Spleen (tissue), 11 donors: ENCODE measurements at regions not wholly inside any gene's neighbourhood (a gene's known extent, or its start where the extent isn't known, plus 50 kb on each side); places are given as distances from the start of the nearest gene placed in this dataset.
"Not testable (repeated sequence)": the region's sequence is repeated elsewhere in the genome, so short reads cannot be mapped to it uniquely, and the experiment has no call there.

Source experiments
- DNase-seq: peaks from one replicate; pipeline ENCODE4 v3.0.0-alpha.2; 2020
- H3K27ac ChIP-seq, 8 donors: fragments of 200-600 bp; sonication (generic) in 7 of 8; 1 replicate in 4 of 8; 2 replicates in 4 of 8; pipeline versions ENCODE4 v1.5.0 to v1.8.0; 2016 to 2021; ENCODE audit warnings: inconsistent platforms in 4 of 8, mild to moderate bottlenecking in 4 of 8, moderate library complexity in 1 of 8
- H3K27me3 ChIP-seq, 7 donors: fragments of 200-600 bp; sonication (generic) in 6 of 7; replicated peaks in 1 of 7; 1 replicate in 4 of 7; 2 replicates in 3 of 7; pipeline versions ENCODE4 v1.5.0 to v1.8.0; 2016 to 2021; ENCODE audit warnings: inconsistent platforms in 3 of 7, mild to moderate bottlenecking in 1 of 7
- H3K36me3 ChIP-seq, 6 donors: fragments of 200-600 bp; sonication (generic) in 5 of 6; 1 replicate in 4 of 6; 2 replicates in 2 of 6; pipeline versions ENCODE4 v1.5.0 to v1.8.0; 2016 to 2021; ENCODE audit warnings: inconsistent platforms in 2 of 6
- H3K4me1 ChIP-seq, 6 donors: fragments of 200-600 bp; sonication (generic) in 5 of 6; 1 replicate in 3 of 6; 2 replicates in 3 of 6; pipeline versions ENCODE4 v1.5.0 to v1.8.0; 2016 to 2021; ENCODE audit warnings: inconsistent platforms in 3 of 6
- H3K4me3 ChIP-seq, 8 donors: fragments of 200-600 bp; sonication (generic) in 7 of 8; 1 replicate in 4 of 8; 2 replicates in 4 of 8; pipeline versions ENCODE4 v1.5.0 to v1.8.0; 2016 to 2021; ENCODE audit warnings: inconsistent platforms in 4 of 8, mild to moderate bottlenecking in 4 of 8, moderate library complexity in 2 of 8
- H3K9me3 ChIP-seq, 8 donors: fragments of 200-600 bp; sonication (generic) in 7 of 8; 1 replicate in 4 of 8; 2 replicates in 4 of 8; pipeline versions ENCODE4 v1.5.0 to v1.8.0; 2016 to 2021; ENCODE audit warnings: inconsistent platforms in 4 of 8
- CTCF ChIP-seq, 11 experiments: fragments of 200-600 bp in 7 of 11; fragments of 450-650 bp in 4 of 11; sonication (generic) in 4 of 11; IDR thresholded peaks in 8 of 11; conservative IDR thresholded peaks in 3 of 11; 1 replicate in 7 of 11; 2 replicates in 4 of 11; pipeline versions ENCODE4 v1.4.0 to v1.8.0; 2016 to 2021; ENCODE audit warnings: antibody characterized with exemption in 11 of 11, inconsistent platforms in 4 of 11, mild to moderate bottlenecking in 1 of 11
- POLR2A ChIP-seq, 3 donors: fragments of 450-650 bp; IDR thresholded peaks; one replicate each; pipeline ENCODE4 v1.5.1; 2017; ENCODE audit warnings: antibody characterized with exemption in 3 of 3, mild to moderate bottlenecking in 1 of 3
- POLR2AphosphoS5 ChIP-seq, 3 donors: sonication (generic); formaldehyde crosslinking; IDR thresholded peaks; one replicate each; pipeline ENCODE4 v1.5.1; 2017; ENCODE audit warnings: antibody characterized with exemption in 3 of 3
- WGBS, 5 donors: extraction: QIAGEN DNeasy Blood & Tissue Kit in 3 of 5; methylation state at CpG; one replicate each; pipeline versions ENCODE4 v1.1.5 to v1.1.7; 2013 to 2018; 5-methylcytosine and 5-hydroxymethylcytosine counted together
- intact Hi-C: fragments of 100-400 bp; cut with DNase I; formaldehyde crosslinking; loops from one replicate; pipeline ENCODE4 v1.15.0; 2023; ENCODE audit warnings: low total_unique reads
- donor health status: healthy with polysubstance abuse.
- donor health status: DM: no; HTN: no; CAD: no; lungs with moderate emphysema.
- donor health status: DM: no; HTN: no; CAD: no.
- donor health status: Bipolar disorder and iron deficiency.
- donor health status: healthy.
- donor health status: DM: no; HTN: no; CAD: no.
- donor health status: DM: yes; HTN: yes; CAD: no.

DNA sequence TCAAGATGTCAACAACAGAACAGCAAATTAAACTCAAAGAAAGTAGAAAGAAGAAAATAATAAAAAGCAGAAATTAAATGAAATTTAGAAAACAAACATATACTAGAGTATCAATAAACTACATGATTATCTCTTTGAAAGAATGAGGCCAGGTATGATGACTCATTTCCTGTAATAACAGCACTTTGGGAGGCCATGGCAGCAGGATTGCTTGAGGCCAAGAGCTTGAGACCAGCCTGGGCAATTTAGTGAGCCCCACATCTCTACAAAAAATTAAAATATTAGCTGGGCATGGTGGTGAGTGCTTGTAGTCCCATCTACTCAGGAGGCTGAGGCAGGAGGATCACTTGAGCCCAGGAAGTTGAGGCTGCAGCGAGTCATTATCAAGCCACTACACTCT lies 232.5 kb downstream of the RAB11FIP4 start:
- no peak overlapping the region for H3K4me3 ChIP-seq
- TF ChIP-seq CTCF (IDR thresholded peaks at IDR 0.05 in 8 of 11, conservative IDR thresholded peaks at IDR 0.05 in 3 of 11) (no peak), POLR2AphosphoS5 (IDR thresholded peaks at IDR 0.05) (no peak), POLR2A (IDR thresholded peaks at IDR 0.05) (no peak)
- no peaks in the 10 kb centered on the region for H3K4me1 ChIP-seq
- H3K27ac ChIP-seq: no peak overlapping the region
- peaks cover 0 to 48% (median 33%) of the 10 kb centered on the region in 8 donors for H3K9me3 ChIP-seq
- DNase-seq: no peak
- H3K27me3 ChIP-seq: peaks cover 0 to 6% (median 0%) of the 10 kb centered on the region in 7 donors
- no peaks in the 10 kb centered on the region for H3K36me3 ChIP-seq
- WGBS, 5 donors: 71 to 93% (median 81%) methylated on average over 1 of the region's 1 CpG
- intact Hi-C loops: no loop called here

DNA sequence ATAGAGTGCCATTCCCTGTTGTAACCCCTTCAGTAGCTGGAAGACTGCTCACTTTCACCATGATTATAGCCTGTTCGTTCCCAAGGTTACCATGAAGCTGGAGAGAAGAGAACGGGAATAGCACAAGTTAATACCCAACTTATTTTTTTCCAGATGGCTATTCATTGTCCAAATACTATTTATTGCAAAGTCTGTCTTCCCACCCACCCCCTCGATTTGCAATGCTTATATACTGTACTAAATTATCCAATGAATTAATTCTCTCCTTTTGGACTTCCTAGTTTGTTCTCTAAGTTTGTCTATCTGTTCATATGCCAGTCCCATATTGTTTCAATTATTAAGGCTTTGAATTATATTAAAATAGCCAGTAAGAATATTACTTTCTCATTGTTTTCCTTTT lies 231.0 kb downstream of the RAB11FIP4 start:
- Histone ChIP-seq H3K27me3 (peaks cover 0 to 6% (median 0%) of the 10 kb centered on the region in 7 donors), H3K9me3 (peaks cover 0 to 48% (median 33%) of the 10 kb centered on the region in 8 donors), H3K36me3 (no peaks in the 10 kb centered on the region), H3K27ac (no peak overlapping the region), H3K4me1 (no peaks in the 10 kb centered on the region), H3K4me3 (no peak overlapping the region)
- intact Hi-C loops: no loop called here
- 78 to 89% (median 87%) methylated on average over 3 of the region's 3 CpGs for WGBS, 5 donors
- no peak for DNase-seq
- no peak for TF ChIP-seq CTCF (IDR thresholded peaks at IDR 0.05 in 8 of 11, conservative IDR thresholded peaks at IDR 0.05 in 3 of 11)
- no peak for TF ChIP-seq POLR2AphosphoS5 (IDR thresholded peaks at IDR 0.05)
- TF ChIP-seq POLR2A (IDR thresholded peaks at IDR 0.05): no peak

DNA sequence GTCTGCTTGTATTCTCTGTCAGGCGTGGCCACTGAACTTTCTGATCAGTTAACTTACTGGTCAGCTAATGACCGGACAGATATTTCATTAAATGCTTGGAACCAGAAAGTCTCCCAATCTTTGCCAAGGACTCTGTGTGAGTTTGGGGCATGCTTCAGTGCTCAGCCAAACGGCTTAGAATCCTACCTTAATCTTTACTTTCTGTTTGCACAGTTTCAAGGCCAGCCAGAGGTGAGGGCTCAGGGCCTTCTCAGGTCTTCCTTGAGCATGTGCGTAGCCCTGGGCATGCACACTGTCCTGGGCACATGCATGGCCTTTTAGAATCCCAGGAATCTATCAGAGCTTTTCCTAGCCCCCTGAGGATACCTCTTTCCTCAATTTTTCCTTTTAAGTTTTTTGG lies 230.1 kb downstream of the RAB11FIP4 start:
- H3K36me3 ChIP-seq: no peaks in the 10 kb centered on the region
- TF ChIP-seq CTCF (IDR thresholded peaks at IDR 0.05 in 8 of 11, conservative IDR thresholded peaks at IDR 0.05 in 3 of 11) (no peak), POLR2A (IDR thresholded peaks at IDR 0.05) (no peak), POLR2AphosphoS5 (IDR thresholded peaks at IDR 0.05) (no peak)
- H3K9me3 ChIP-seq: peaks cover 0 to 44% (median 33%) of the 10 kb centered on the region in 8 donors
- H3K27me3 ChIP-seq: peaks cover 0 to 6% (median 0%) of the 10 kb centered on the region in 7 donors
- no peak for DNase-seq
- 80 to 92% (median 82%) methylated on average over 4 of the region's 4 CpGs for WGBS, 5 donors
- H3K4me1 ChIP-seq: no peaks in the 10 kb centered on the region
- H3K4me3 ChIP-seq: no peak overlapping the region
- no peak overlapping the region for H3K27ac ChIP-seq
- intact Hi-C loops: no loop called here

GRCh38 chr17:31611053-31611452 lies 219.6 kb downstream of the RAB11FIP4 start:
- WGBS, 5 donors: 83 to 89% (median 85%) methylated on average over 4 of the region's 4 CpGs
- DNase-seq, H3K4me1 ChIP-seq, H3K36me3 ChIP-seq, H3K27me3 ChIP-seq, intact Hi-C loops, H3K9me3 ChIP-seq, H3K4me3 ChIP-seq, H3K27ac ChIP-seq: not testable (repeated sequence)
